ENCODE measurements at regions not wholly inside any gene's neighbourhood (a gene's known extent, or its start where the extent isn't known, plus 50 kb on each side); places are given as distances from the start of the nearest gene placed in this dataset.

DNA sequence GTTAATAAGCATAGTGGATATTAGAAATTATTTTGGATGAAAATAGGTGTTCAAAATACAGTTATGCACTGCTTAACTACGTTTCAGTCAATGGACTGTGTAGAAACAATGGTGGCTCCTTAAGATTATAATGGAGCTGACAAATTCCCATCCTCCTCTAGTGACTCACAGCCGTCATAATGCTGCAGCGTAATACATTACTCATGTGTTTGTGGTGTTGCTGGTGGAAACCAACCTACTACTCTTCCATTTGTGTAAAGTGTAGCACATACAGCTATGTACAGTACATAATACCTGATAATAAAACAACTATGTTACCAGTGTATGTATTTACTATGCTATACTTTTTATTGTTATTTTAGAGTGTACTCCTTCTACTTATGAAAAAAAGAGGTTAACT lies 111.2 kb upstream of the TMCC3 start:
- no peak overlapping the region for H3K9ac ChIP-seq (ENCODE audit: low read length)
- no peaks in the 10 kb centered on the region for H4K20me1 ChIP-seq (ENCODE audit: insufficient read depth)
- H3K4me2 ChIP-seq (ENCODE audit: low read length), result no peak overlapping the region
- H3K9me2 ChIP-seq (ENCODE audit: insufficient read depth, low read length), result no peaks in the 10 kb centered on the region
- H3K9me3 ChIP-seq (ENCODE audit: low read length), result no peaks in the 10 kb centered on the region
- H3K27ac ChIP-seq (ENCODE audit: low read length), result no peak overlapping the region
- no peaks in the 10 kb centered on the region for H3K27me3 ChIP-seq (ENCODE audit: insufficient read depth, low read depth, low read length)
- no peaks in the 10 kb centered on the region for H3K36me3 ChIP-seq (ENCODE audit: insufficient read depth, low read length)
- no peaks in the 10 kb centered on the region for H3K79me2 ChIP-seq (replicated peaks; ENCODE audit: insufficient read depth, low read length)
- H2AFZ ChIP-seq (ENCODE audit: low read depth, low read length), result no peak overlapping the region
- H3F3A ChIP-seq (ENCODE audit: insufficient read depth, low read length, poor library complexity, severe bottlenecking), result no peaks in the 10 kb centered on the region
- no peak for TF ChIP-seq RAD21 (conservative IDR thresholded peaks at IDR 0.05)
- no peak for TF ChIP-seq EZH2 (IDR thresholded peaks at IDR 0.05; ENCODE audit: borderline replicate concordance, insufficient read depth, low read length, poor library complexity, severe bottlenecking)
- TF ChIP-seq TAF1 (IDR thresholded peaks at IDR 0.05; ENCODE audit: low read depth), result no peak
- TF ChIP-seq, protein P1, sequence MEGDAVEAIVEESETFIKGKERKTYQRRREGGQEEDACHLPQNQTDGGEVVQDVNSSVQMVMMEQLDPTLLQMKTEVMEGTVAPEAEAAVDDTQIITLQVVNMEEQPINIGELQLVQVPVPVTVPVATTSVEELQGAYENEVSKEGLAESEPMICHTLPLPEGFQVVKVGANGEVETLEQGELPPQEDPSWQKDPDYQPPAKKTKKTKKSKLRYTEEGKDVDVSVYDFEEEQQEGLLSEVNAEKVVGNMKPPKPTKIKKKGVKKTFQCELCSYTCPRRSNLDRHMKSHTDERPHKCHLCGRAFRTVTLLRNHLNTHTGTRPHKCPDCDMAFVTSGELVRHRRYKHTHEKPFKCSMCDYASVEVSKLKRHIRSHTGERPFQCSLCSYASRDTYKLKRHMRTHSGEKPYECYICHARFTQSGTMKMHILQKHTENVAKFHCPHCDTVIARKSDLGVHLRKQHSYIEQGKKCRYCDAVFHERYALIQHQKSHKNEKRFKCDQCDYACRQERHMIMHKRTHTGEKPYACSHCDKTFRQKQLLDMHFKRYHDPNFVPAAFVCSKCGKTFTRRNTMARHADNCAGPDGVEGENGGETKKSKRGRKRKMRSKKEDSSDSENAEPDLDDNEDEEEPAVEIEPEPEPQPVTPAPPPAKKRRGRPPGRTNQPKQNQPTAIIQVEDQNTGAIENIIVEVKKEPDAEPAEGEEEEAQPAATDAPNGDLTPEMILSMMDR (IDR thresholded peaks at IDR 0.05; ENCODE audit: poor library complexity, severe bottlenecking), result no peak
- no peak for TF ChIP-seq POLR2AphosphoS5 (IDR thresholded peaks at IDR 0.05)
- no peak for TF ChIP-seq SMC3 (conservative IDR thresholded peaks at IDR 0.05; ENCODE audit: poor library complexity)
- TF ChIP-seq EP300 (conservative IDR thresholded peaks at IDR 0.05; ENCODE audit: poor library complexity, severe bottlenecking), result no peak
- no peak for TF ChIP-seq MXI1 (conservative IDR thresholded peaks at IDR 0.05; ENCODE audit: poor library complexity, severe bottlenecking)
- TF ChIP-seq, protein P2, sequence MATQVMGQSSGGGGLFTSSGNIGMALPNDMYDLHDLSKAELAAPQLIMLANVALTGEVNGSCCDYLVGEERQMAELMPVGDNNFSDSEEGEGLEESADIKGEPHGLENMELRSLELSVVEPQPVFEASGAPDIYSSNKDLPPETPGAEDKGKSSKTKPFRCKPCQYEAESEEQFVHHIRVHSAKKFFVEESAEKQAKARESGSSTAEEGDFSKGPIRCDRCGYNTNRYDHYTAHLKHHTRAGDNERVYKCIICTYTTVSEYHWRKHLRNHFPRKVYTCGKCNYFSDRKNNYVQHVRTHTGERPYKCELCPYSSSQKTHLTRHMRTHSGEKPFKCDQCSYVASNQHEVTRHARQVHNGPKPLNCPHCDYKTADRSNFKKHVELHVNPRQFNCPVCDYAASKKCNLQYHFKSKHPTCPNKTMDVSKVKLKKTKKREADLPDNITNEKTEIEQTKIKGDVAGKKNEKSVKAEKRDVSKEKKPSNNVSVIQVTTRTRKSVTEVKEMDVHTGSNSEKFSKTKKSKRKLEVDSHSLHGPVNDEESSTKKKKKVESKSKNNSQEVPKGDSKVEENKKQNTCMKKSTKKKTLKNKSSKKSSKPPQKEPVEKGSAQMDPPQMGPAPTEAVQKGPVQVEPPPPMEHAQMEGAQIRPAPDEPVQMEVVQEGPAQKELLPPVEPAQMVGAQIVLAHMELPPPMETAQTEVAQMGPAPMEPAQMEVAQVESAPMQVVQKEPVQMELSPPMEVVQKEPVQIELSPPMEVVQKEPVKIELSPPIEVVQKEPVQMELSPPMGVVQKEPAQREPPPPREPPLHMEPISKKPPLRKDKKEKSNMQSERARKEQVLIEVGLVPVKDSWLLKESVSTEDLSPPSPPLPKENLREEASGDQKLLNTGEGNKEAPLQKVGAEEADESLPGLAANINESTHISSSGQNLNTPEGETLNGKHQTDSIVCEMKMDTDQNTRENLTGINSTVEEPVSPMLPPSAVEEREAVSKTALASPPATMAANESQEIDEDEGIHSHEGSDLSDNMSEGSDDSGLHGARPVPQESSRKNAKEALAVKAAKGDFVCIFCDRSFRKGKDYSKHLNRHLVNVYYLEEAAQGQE (IDR thresholded peaks at IDR 0.05; ENCODE audit: borderline replicate concordance), result no peak
- H3K4me3 ChIP-seq (ENCODE audit: low read length), result no peak overlapping the region

DNA sequence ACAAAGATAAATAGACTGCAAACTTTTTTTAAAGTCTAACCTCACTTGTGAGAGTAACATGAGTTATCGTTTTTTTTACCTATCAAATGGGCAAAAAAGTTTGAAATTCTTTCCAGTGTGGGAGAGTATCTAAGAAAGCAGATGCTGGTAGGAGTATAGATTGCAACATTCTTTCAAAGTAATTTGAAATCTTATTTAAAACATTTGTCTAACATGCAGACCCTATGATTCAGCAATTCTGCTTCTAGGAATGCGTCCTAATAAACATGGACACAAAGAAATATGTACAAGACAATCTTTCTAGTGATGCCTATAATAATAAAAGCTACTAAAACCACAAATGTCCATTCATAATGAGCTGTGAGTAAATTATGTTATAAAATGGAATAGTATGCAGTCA lies 110.4 kb upstream of the TMCC3 start:
- no peak overlapping the region for H3K27ac ChIP-seq (ENCODE audit: low read length)
- TF ChIP-seq EP300 (conservative IDR thresholded peaks at IDR 0.05; ENCODE audit: poor library complexity, severe bottlenecking), result no peak
- no peak for TF ChIP-seq MXI1 (conservative IDR thresholded peaks at IDR 0.05; ENCODE audit: poor library complexity, severe bottlenecking)
- no peak for TF ChIP-seq SMC3 (conservative IDR thresholded peaks at IDR 0.05; ENCODE audit: poor library complexity)
- TF ChIP-seq, protein P2 (IDR thresholded peaks at IDR 0.05; ENCODE audit: borderline replicate concordance), result no peak
- TF ChIP-seq, protein P1 (IDR thresholded peaks at IDR 0.05; ENCODE audit: poor library complexity, severe bottlenecking), result no peak
- no peak for TF ChIP-seq POLR2AphosphoS5 (IDR thresholded peaks at IDR 0.05)
- no peak for TF ChIP-seq EZH2 (IDR thresholded peaks at IDR 0.05; ENCODE audit: borderline replicate concordance, insufficient read depth, low read length, poor library complexity, severe bottlenecking)
- TF ChIP-seq TAF1 (IDR thresholded peaks at IDR 0.05; ENCODE audit: low read depth), result no peak
- no peak for TF ChIP-seq RAD21 (conservative IDR thresholded peaks at IDR 0.05)
- no peaks in the 10 kb centered on the region for H3F3A ChIP-seq (ENCODE audit: insufficient read depth, low read length, poor library complexity, severe bottlenecking)
- no peaks in the 10 kb centered on the region for H3K36me3 ChIP-seq (ENCODE audit: insufficient read depth, low read length)
- no peaks in the 10 kb centered on the region for H3K9me2 ChIP-seq (ENCODE audit: insufficient read depth, low read length)
- no peaks in the 10 kb centered on the region for H3K79me2 ChIP-seq (replicated peaks; ENCODE audit: insufficient read depth, low read length)
- H2AFZ ChIP-seq (ENCODE audit: low read depth, low read length), result no peak overlapping the region
- H3K27me3 ChIP-seq (ENCODE audit: insufficient read depth, low read depth, low read length), result no peaks in the 10 kb centered on the region
- no peaks in the 10 kb centered on the region for H3K9me3 ChIP-seq (ENCODE audit: low read length)
- H4K20me1 ChIP-seq (ENCODE audit: insufficient read depth), result no peaks in the 10 kb centered on the region
- no peak overlapping the region for H3K4me2 ChIP-seq (ENCODE audit: low read length)
- no peak overlapping the region for H3K4me3 ChIP-seq (ENCODE audit: low read length)
- H3K9ac ChIP-seq (ENCODE audit: low read length), result no peak overlapping the region
